ENCODE measurements at regions not wholly inside any gene's neighbourhood (a gene's known extent, or its start where the extent isn't known, plus 50 kb on each side); places are given as distances from the start of the nearest gene placed in this dataset.

- Histone ChIP-seq H3K4me3 (replicated peaks; ENCODE audit: insufficient read depth, low read length) (no peak overlapping the region), H3K27me3 (ENCODE audit: insufficient read depth, poor library complexity, severe bottlenecking) (no peaks in the 10 kb centered on the region), H3K27ac (replicated peaks) (no peak overlapping the region)
- DNase-seq (ENCODE audit: low read depth in 1 of 2, low spot score in 1 of 2): no peak
- TF ChIP-seq CTCF (IDR thresholded peaks at IDR 0.05; ENCODE audit: insufficient read depth, low read length): no peak
- no peak for TF ChIP-seq POLR2AphosphoS5 (IDR thresholded peaks at IDR 0.05; ENCODE audit: low read depth)
- no peak for TF ChIP-seq GABPA (IDR thresholded peaks at IDR 0.05; ENCODE audit: low read depth)
- TF ChIP-seq SPI1 (IDR thresholded peaks at IDR 0.05; ENCODE audit: borderline replicate concordance, low read depth): no peak
- TF ChIP-seq REST (IDR thresholded peaks at IDR 0.05; ENCODE audit: insufficient replicate concordance, low read depth): no peak
Measured at GRCh38 chr14:97331526-97331925, 534.3 kb downstream of the VRK1 start.

- no peak for TF ChIP-seq CTCF (IDR thresholded peaks at IDR 0.05; ENCODE audit: insufficient read depth, low read length)
- no peak for TF ChIP-seq REST (IDR thresholded peaks at IDR 0.05; ENCODE audit: insufficient replicate concordance, low read depth)
- TF ChIP-seq GABPA (IDR thresholded peaks at IDR 0.05; ENCODE audit: low read depth): no peak
- TF ChIP-seq SPI1 (IDR thresholded peaks at IDR 0.05; ENCODE audit: borderline replicate concordance, low read depth): no peak
- no peak for TF ChIP-seq POLR2AphosphoS5 (IDR thresholded peaks at IDR 0.05; ENCODE audit: low read depth)
- no peak for DNase-seq (ENCODE audit: low read depth in 1 of 2, low spot score in 1 of 2)
- H3K27me3 ChIP-seq (ENCODE audit: insufficient read depth, poor library complexity, severe bottlenecking): no peaks in the 10 kb centered on the region
- H3K4me3 ChIP-seq (replicated peaks; ENCODE audit: insufficient read depth, low read length): no peak overlapping the region
- H3K27ac ChIP-seq (replicated peaks): no peak overlapping the region
Measured at GRCh38 chr14:97336179-97336578, 539.0 kb downstream of the VRK1 start.

GRCh38 chr14:97336816-97337215, 539.6 kb downstream of the VRK1 start:
- no peak overlapping the region for H3K27ac ChIP-seq (replicated peaks)
- no peaks in the 10 kb centered on the region for H3K27me3 ChIP-seq (ENCODE audit: insufficient read depth, poor library complexity, severe bottlenecking)
- TF ChIP-seq GABPA (IDR thresholded peaks at IDR 0.05; ENCODE audit: low read depth) (no peak), CTCF (IDR thresholded peaks at IDR 0.05; ENCODE audit: insufficient read depth, low read length) (no peak), SPI1 (IDR thresholded peaks at IDR 0.05; ENCODE audit: borderline replicate concordance, low read depth) (no peak), POLR2AphosphoS5 (IDR thresholded peaks at IDR 0.05; ENCODE audit: low read depth) (no peak), REST (IDR thresholded peaks at IDR 0.05; ENCODE audit: insufficient replicate concordance, low read depth) (no peak)
- no peak overlapping the region for H3K4me3 ChIP-seq (replicated peaks; ENCODE audit: insufficient read depth, low read length)
- no peak for DNase-seq (ENCODE audit: low read depth in 1 of 2, low spot score in 1 of 2)
